NCI-H82 treated with DMSO at 0.1 percent for 48 hours (cell line): ENCODE measurements at regions not wholly inside any gene's neighbourhood (a gene's known extent, or its start where the extent isn't known, plus 50 kb on each side); places are given as distances from the start of the nearest gene placed in this dataset.
A peak's percentile ranks its signal among the peaks of the same experiment; 100 is the strongest.

ENCODE experiments used
- DNase-seq: peaks from one replicate; lab custom pipeline; 2025; ENCODE audit not compliant: unreplicated experiment; lab: John Stamatoyannopoulos, UW

DNA sequence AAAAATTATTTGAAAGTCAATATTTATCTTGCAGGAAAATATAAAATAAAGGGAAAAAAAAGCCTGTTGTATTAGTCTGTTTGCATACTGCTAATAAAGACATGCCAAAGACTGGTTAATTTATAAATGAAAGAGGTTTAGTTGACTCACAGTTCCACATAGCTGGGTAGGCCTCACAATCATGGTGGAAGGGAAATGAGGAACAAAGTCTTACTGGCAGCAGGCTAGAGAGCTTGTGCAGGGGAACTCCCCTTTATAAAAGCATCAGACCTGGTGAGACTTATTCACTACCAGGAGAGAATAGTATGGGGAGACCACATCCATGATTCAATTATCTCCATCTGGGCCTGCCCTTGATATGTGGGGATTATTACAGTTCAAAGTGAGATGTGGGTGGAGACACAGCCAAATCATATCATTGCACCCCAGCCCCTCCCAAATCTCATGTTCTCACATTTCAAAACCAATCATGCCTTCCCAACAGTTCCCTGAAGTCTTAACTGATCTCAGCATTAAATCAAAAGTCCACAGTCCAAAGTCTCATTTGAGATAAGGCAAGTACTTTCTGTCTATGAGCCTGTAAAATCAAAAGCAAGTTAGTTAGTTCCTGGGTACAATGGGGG, 1416.5 kb upstream of the SPRY2 start:
- DNase-seq = no peak

- peak; percentile 88 for DNase-seq
Measured at GRCh38 chr13:81745391-81745790, 1404.5 kb upstream of the SPRY2 start.

DNA sequence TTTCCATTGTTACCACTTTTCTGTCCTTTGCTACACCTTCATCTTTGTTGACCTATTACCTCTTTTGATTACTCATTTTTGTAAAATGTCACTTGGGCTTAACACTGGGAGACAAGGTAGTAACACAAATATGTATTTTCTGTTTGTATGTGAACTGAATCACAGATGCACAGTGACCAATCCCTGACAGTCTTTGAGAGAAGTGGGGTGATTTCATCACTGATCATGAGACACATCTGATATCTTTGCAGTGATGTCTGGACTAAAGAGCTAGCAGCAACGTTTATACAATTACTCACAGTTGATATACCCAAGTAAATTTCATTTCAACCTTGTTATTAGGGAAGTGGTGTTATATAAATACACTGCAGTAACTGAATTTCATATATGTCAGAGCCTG, 1397.4 kb upstream of the SPRY2 start:
- no peak for DNase-seq

GRCh38 chr13:81726037-81726726, 1385.3 kb upstream of the SPRY2 start:
- no peak for DNase-seq

GRCh38 chr13:81722456-81722855, 1381.5 kb upstream of the SPRY2 start:
- no peak for DNase-seq

DNA sequence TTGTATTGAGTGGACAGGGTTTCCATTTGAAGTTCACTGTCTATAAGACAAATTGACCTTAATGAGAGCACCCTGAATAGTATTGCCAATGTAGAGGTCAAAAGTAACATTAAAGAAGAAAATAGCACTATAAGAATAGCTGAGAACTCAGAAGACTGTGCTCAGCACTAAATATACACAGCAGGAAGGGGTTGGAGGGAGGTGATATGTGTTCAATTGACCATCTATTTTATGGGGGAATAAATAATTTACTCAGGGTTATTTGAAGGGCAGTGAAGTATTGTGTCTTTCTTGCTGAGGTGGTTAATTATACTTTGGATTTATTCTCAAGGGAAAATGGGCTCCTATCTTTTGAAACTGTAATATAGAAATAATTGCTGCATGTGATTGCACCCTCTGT, 1380.5 kb upstream of the SPRY2 start:
- DNase-seq = no peak

- DNase-seq = no peak
Measured at GRCh38 chr13:81714513-81714912, 1373.6 kb upstream of the SPRY2 start.

DNA sequence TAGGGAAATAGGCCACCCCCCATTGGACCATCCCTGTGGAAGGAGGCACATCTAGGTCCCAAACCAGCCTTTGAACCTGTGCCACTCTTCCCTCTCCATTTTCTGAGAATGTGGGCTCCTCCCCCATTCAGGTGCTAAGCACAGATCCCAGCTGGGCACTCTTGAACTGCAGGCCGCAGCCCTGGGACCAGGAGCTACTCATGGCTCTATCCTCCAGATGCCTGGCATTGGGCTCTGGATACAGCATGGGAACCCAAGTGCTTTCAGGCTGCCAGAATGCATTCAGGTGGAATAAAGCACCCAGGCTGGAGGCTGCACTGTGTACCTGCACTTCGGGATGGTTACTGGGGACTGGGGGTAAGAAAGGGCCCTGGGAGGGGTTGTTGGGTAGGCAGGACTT, 1372.3 kb upstream of the SPRY2 start:
- no peak for DNase-seq

GRCh38 chr13:81697826-81698225, 1356.9 kb upstream of the SPRY2 start:
- DNase-seq = no peak

DNA sequence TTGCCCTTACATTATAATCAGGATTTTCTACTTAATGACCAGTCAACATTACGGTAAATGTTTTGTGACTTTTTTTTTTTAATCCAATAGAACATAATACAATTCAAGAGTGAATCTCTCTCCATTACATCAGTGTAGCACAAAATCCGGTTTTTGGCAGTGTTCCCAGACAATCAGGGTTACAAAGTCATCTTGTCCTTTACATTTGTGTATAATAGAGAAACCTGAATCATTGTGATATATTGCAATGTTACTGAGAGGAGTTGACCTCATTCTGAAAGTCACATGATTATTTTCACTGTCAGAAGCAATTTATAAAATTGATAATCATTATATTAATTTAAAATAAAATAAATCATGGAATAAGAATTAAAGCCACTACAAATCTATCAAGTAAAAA, 1346.0 kb upstream of the SPRY2 start:
- peak; percentile 94 for DNase-seq

DNA sequence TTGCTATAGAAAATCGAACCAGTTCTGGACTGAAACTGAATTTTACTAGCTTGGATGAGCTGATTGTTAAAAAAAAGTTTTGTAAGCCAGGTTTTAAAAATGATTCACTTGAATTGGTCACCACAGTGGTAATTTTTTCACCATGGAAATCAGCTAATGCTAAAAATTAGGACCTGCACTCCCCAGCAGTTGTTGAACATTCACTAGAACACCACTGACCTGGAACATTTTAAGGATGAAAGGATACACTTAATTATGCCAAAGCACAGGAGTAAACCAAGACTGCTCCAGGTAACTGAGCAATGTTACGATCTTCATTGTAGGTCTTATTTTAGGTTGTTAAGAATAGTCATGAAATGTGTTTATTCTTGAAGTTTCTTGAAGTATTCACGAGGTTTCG, 1342.6 kb upstream of the SPRY2 start:
- DNase-seq = no peak

- DNase-seq = no peak
Measured at GRCh38 chr13:81682081-81682630, 1341.2 kb upstream of the SPRY2 start.

GRCh38 chr13:81677857-81678256, 1336.9 kb upstream of the SPRY2 start:
- DNase-seq = no peak

- no peak for DNase-seq
Measured at GRCh38 chr13:81676008-81676407, 1335.1 kb upstream of the SPRY2 start.

- DNase-seq = no peak
Measured at GRCh38 chr13:81671064-81671463, 1330.1 kb upstream of the SPRY2 start.

GRCh38 chr13:81670048-81670447, 1329.1 kb upstream of the SPRY2 start:
- no peak for DNase-seq

- no peak for DNase-seq
Measured at GRCh38 chr13:81664872-81665271, 1323.9 kb upstream of the SPRY2 start.

DNA sequence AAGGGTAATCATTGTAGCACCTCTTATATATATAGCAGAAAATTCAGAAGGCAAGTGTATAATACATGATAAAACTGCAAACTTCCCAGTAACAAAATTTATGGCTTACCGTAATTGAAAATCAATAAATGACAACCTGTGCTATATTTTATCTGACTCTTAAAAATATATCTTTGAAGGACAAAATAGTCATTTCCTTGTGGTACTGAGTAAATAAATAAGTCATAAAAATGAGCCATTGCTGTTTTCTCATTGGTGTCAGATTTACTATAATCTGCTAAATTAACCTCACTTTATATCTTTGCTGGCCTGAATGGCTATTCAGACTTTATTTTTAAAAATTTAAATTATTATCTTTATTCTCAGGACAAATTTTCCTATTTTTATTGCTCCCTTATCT, 1319.1 kb upstream of the SPRY2 start:
- DNase-seq = no peak

GRCh38 chr13:81658598-81659370, 1317.9 kb upstream of the SPRY2 start:
- DNase-seq = no peak

DNA sequence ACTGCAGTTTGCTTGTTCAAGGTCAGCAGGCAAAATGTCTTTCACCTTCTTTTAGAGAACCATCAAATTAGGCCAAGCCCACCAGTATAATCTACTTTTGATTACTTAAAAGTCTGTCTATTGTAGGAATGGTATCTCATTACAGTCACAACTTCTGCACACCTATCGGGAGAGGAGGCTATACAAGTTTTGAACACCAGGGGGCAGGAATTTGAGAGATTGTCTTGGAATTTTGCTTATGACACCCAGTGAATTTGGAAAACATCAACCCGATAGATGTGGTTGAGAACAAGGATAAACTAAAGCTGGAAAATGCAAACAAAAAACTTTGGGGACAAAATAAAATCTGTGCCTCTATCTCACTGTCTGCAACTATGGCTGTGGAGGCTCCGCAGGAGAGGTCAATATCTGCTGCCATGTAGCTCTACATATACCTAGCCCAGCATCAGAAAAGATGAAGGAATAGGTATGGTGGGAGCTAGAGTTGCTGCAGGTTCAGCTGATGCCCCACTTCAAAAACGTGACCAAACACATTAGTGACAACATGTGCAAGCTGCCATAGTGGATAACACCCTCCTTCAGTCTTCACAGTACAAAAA, 1299.2 kb upstream of the SPRY2 start:
- no peak for DNase-seq

DNA sequence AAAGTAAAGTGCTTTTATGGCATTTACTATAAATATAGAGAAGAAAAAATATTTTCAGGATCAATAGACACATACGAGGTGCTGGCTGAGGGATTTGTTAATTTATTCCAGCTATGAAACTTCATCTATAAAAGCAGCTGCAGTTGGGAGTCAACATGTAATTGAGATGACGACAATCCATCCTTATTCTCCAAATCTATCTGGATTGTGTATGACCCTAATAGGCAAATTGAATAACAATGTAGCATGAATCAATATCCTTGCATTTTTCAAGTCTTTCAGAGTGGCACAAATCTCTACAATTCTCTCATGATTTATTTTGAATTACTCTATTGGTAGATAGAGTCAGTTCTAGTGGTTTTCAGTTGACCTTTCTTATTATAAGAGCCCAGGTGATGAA, 1296.5 kb upstream of the SPRY2 start:
- no peak for DNase-seq

- no peak for DNase-seq
Measured at GRCh38 chr13:81636120-81636519, 1295.2 kb upstream of the SPRY2 start.
